Testis (tissue), 2 donors: ENCODE measurements at regions not wholly inside any gene's neighbourhood (a gene's known extent, or its start where the extent isn't known, plus 50 kb on each side); places are given as distances from the start of the nearest gene placed in this dataset.

ENCODE experiments used
- CTCF ChIP-seq, 3 experiments: fragments of 450-650 bp in 2 of 3; fragments of 200-600 bp in 1 of 3; sonication (generic) in 1 of 3; IDR thresholded peaks; one replicate each; pipeline ENCODE4 v1.5.1; 2016 to 2019; ENCODE audit warnings: antibody characterized with exemption in 3 of 3, mild to moderate bottlenecking in 2 of 3, moderate library complexity in 1 of 3
- POLR2A ChIP-seq: fragments of 450-650 bp; IDR thresholded peaks from one replicate; pipeline ENCODE4 v1.6.1; 2017; ENCODE audit warnings: antibody characterized with exemption, mild to moderate bottlenecking, moderate library complexity

- TF ChIP-seq CTCF (IDR thresholded peaks at IDR 0.05) (no peak), POLR2A (no peak)
Observed at GRCh38 chr4:156128616-156129015, 174.9 kb upstream of the CTSO start.
